ENCODE measurements at regions not wholly inside any gene's neighbourhood (a gene's known extent, or its start where the extent isn't known, plus 50 kb on each side); places are given as distances from the start of the nearest gene placed in this dataset.
"Not testable (repeated sequence)": the region's sequence is repeated elsewhere in the genome, so short reads cannot be mapped to it uniquely, and the experiment has no call there.

DNA sequence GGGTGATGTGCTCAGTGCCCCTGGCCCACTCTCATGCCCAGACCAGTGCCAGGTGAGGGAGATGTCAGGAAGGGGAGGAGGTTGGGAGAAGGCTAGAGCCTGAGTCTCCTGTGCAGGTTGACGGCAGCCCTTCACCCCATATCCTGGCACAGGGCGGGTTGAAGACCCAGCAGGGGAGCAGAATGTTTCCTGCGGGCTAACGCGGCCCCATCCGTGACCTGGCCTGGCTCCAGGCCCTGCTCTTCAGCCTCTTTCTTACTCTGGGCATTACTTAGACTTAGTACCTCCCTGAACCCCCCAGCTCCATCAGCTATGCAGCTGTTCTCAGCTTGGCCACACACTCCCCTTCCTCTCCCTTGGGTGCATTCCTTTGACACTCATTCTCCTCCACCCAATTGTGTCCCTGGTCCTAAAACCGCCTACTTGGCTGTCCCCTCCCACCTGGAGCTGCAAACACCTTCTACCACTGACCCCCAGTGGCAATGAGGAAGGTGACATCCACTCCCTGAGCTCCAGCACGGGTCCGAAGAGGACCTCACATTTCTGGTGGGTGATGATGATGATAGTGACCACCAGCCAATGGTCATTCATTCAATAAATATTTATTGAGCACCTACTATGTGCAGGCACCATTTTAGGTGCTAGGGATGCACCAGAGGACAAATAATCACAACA, 179.0 kb downstream of the PTPRU start:
- DNase-seq (ENCODE audit: insufficient read length) (no peak), FAIRE-seq (no peak)
- TF ChIP-seq POLR2AphosphoS5 (IDR thresholded peaks at IDR 0.05; ENCODE audit: low read depth, low read length) (no peak), POLR2A (IDR thresholded peaks at IDR 0.05; ENCODE audit: low read depth, low read length) (no peak), TAF1 (IDR thresholded peaks at IDR 0.05; ENCODE audit: borderline replicate concordance, low read depth, low read length) (no peak)

DNA sequence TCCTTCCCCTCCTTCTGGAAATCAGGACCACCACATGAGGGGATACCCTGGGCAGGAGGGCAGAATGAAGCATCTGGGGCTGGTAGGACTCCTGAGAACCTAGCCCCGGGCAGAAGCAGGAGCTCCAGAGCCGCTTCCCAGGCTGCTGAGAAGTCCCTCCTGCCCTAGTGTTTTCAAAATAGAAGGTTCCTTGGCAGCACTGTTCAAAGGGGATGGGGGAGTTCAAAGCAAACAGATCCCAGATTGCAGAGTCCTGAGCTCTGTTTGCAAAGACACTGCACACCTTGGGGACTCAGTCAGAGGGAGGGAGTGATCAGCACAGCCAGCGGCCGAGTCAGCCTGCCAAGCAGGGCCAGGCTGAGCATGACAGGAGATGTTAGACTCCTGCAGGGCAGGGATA, 177.8 kb downstream of the PTPRU start:
- no peak for DNase-seq (ENCODE audit: insufficient read length)
- TF ChIP-seq POLR2AphosphoS5 (IDR thresholded peaks at IDR 0.05; ENCODE audit: low read depth, low read length) (no peak), POLR2A (IDR thresholded peaks at IDR 0.05; ENCODE audit: low read depth, low read length) (no peak), TAF1 (IDR thresholded peaks at IDR 0.05; ENCODE audit: borderline replicate concordance, low read depth, low read length) (no peak)
- FAIRE-seq, result no peak

DNA sequence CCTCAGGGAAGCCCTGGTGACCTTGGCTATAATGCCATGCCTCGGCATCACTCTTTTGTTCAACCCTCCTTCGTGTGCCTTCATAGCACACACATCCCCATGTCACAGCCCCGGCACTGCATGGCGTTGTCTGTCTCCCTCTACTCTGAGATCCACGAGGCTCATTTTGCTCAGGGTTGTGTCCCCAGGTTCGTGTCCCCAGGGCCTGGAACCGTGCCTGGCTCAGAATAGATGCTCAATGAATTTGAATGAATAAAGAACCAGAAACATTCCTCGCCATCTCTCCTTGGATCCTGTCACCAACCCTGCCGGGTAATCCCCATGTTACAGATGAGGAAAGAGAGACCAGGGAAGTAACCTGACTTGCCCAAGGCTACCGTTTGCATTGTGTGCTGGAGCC, 177.3 kb downstream of the PTPRU start:
- FAIRE-seq (no peak), DNase-seq (ENCODE audit: insufficient read length) (no peak)
- TF ChIP-seq POLR2AphosphoS5 (IDR thresholded peaks at IDR 0.05; ENCODE audit: low read depth, low read length) (no peak), POLR2A (IDR thresholded peaks at IDR 0.05; ENCODE audit: low read depth, low read length) (no peak), TAF1 (IDR thresholded peaks at IDR 0.05; ENCODE audit: borderline replicate concordance, low read depth, low read length) (no peak)

DNA sequence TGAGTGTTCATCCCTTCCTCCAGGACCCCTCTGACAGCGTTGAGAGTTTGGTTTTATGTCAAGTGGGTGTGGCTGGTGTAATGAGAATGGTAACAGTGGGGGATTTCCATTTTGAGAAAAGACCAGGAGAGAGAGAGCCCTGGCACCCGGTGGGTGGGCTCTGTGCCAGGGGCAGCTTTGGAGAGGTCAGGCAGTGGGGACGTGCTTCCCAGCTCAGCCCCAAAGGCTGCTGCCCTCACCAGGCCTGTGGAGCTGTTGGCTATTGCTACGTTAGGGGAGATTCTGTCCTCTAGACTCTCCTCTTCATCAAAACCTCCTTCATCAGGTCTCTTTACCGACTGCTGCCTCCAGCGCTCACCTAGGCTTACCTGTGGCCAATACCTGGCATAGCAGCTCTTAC, 176.3 kb downstream of the PTPRU start:
- TF ChIP-seq POLR2A (IDR thresholded peaks at IDR 0.05; ENCODE audit: low read depth, low read length) (no peak), POLR2AphosphoS5 (IDR thresholded peaks at IDR 0.05; ENCODE audit: low read depth, low read length) (no peak), TAF1 (IDR thresholded peaks at IDR 0.05; ENCODE audit: borderline replicate concordance, low read depth, low read length) (no peak)
- no peak for FAIRE-seq
- DNase-seq (ENCODE audit: insufficient read length), result no peak

DNA sequence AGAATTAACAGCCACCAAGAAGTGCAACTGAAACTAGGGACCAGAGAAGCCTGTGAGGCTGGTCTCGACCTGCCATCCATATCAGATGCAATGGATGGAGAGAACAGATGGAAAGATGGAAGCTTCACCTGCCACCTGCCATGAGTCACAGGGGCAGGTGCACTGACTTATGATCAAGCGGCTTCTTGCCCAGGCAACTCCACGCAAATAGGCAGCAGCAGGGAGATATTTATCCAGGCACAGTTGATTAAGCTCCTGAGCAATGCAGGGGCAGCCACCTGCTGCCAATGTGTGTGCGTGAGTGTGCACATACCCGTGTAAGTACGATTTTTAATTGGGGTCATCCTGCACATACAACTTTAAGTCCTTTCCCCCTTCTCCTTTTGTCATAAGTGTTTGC, 174.2 kb downstream of the PTPRU start:
- DNase-seq (ENCODE audit: insufficient read length) (no peak), FAIRE-seq (no peak)
- TF ChIP-seq POLR2A (IDR thresholded peaks at IDR 0.05; ENCODE audit: low read depth, low read length) (no peak), TAF1 (IDR thresholded peaks at IDR 0.05; ENCODE audit: borderline replicate concordance, low read depth, low read length) (no peak), POLR2AphosphoS5 (IDR thresholded peaks at IDR 0.05; ENCODE audit: low read depth, low read length) (no peak)

DNA sequence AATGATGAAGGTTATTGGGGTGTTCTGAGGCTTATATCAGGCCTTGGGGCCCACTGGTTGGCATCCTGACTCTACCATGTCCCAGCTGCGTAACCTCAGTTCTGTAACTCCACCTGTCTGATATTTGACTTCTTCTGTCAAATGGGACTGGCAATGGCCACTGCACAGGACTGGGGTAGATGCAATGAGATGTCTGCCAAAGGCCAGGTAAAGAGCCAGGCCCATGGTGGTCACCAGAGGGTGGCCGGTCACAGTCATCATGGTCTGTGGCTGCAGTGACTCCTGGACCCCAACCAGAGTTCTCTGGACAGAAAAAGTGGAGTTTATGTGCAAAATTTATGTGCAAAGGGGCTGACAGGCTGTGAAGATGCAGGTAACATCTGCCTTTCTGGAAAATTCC, 173.3 kb downstream of the PTPRU start:
- TF ChIP-seq TAF1 (IDR thresholded peaks at IDR 0.05; ENCODE audit: borderline replicate concordance, low read depth, low read length) (no peak), POLR2AphosphoS5 (IDR thresholded peaks at IDR 0.05; ENCODE audit: low read depth, low read length) (no peak), POLR2A (IDR thresholded peaks at IDR 0.05; ENCODE audit: low read depth, low read length) (no peak)
- no peak for DNase-seq (ENCODE audit: insufficient read length)
- no peak for FAIRE-seq

DNA sequence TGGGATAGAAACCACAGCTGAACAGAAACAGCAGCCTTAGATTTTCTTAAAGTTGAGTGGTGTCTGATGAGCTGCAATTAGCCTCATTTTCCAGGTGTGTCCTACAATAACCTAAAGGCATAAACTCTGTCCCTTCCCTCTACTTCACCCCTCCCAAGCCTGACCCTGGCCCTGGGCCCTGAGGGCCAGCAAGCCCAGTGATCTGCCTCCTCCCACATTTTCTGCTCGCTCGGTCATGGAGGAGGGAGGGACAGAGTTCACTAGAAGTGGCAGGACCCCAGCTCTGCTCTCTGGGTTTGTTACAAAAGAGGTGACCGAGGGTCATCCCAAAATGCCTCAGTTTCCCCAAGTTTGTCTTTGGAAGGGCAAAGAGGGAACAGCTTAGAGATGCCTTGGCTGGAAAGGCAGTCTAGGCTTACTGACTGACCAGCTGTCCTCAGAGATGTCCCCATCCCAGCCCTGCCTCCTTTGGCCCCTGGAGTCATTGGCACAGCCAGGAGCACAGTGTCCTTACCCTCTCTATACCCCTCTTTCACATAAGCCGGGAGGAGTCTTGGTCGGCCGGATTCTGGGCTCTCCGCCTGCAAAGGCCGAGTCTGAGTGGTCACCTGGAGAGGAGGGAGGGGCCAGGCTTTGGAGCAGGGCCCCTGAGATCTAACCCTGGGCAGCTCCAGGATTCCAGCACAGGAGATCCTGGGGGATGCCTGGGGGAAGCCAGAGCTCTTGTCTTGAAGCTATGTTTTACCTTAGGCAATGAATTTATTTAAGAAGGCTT, 172.7 kb downstream of the PTPRU start:
- FAIRE-seq (no peak), DNase-seq (ENCODE audit: insufficient read length) (no peak)
- TF ChIP-seq POLR2A (IDR thresholded peaks at IDR 0.05; ENCODE audit: low read depth, low read length) (no peak), TAF1 (IDR thresholded peaks at IDR 0.05; ENCODE audit: borderline replicate concordance, low read depth, low read length) (no peak), POLR2AphosphoS5 (IDR thresholded peaks at IDR 0.05; ENCODE audit: low read depth, low read length) (no peak)

DNA sequence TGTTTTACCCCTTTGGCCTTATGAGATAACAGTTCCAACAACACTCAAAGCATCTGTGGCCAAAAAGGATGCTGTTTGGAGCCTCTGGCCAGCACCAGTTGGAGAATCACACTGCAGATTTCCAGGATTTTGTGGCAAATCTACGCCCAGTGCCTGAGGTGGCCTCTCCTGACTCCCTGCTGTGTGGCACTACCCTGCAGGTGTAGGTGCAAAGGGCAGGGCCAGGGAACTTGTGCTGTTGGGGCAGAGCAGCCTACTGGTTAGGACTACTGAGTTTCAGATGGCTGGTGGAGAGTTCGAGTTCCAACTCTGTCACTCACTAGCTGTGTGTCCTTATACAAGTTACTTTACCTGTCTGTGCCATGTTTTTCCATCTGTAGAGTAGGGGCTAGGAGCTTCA, 170.5 kb downstream of the PTPRU start:
- no peak for FAIRE-seq
- TF ChIP-seq TAF1 (IDR thresholded peaks at IDR 0.05; ENCODE audit: borderline replicate concordance, low read depth, low read length), result no peak
- no peak for TF ChIP-seq POLR2A (IDR thresholded peaks at IDR 0.05; ENCODE audit: low read depth, low read length)
- TF ChIP-seq POLR2AphosphoS5 (IDR thresholded peaks at IDR 0.05; ENCODE audit: low read depth, low read length), result no peak
- no peak for DNase-seq (ENCODE audit: insufficient read length)

DNA sequence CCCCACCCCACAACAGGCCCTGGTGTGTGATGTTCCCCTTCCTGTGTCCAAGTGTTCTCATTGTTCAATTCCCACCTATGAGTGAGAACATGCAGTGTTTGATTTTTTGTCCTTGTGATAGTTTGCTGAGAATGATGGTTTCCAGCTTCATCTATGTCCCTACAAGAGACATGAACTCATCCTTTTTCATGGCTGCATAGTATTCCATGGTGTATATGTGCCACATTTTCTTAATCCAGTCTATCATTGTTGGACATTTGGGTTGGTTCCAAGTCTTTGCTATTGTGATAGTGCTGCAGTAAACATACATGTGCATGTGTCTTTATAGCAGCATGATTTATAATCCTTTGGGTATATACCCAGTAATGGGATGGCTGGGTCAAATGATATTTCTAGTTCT, 163.9 kb downstream of the PTPRU start:
- FAIRE-seq; DNase-seq (ENCODE audit: insufficient read length): not testable (repeated sequence)

DNA sequence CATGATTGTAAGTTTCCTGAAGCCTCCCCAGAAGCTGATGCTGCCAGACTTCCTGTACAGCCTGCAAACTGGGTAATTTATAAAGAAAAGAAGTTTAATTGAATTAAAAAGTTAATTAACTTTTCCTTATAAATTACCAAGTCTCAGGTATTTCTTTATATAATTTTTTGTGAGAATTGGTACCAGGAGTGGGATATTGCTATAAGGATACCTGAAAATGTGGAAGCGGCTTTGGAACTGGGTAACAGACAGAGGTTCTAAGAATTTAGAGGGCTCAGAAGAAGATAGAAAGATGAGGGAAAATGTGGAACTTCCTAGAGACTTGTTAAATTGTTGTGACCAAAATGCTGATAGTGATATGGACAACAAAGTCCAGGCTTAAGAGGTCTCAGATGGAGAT, 163.1 kb downstream of the PTPRU start:
- FAIRE-seq, result no peak
- DNase-seq (ENCODE audit: insufficient read length), result no peak
- no peak for TF ChIP-seq POLR2A (IDR thresholded peaks at IDR 0.05; ENCODE audit: low read depth, low read length)

DNA sequence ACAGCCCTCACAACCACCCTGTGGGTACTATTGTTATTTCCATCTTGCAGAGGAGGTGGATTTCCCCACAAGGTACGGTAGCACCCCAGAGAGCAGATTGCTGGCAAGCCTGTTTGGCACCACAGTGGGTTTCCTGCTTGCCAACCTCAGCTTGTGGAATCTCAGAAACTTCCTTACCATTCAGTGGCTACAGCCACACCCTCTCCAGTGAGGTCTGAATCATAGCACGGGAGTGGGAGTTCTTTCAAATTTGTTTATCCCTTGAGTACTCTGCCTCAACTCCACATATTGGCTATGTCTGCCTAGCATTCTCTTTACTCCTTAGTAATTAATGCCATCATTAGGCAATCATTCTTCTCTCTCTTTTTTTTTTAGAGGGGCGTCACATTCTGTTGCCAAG, 162.1 kb downstream of the PTPRU start:
- DNase-seq (ENCODE audit: insufficient read length) (no peak), FAIRE-seq (no peak)
- TF ChIP-seq POLR2AphosphoS5 (IDR thresholded peaks at IDR 0.05; ENCODE audit: low read depth, low read length) (no peak), TAF1 (IDR thresholded peaks at IDR 0.05; ENCODE audit: borderline replicate concordance, low read depth, low read length) (no peak), POLR2A (IDR thresholded peaks at IDR 0.05; ENCODE audit: low read depth, low read length) (no peak)

DNA sequence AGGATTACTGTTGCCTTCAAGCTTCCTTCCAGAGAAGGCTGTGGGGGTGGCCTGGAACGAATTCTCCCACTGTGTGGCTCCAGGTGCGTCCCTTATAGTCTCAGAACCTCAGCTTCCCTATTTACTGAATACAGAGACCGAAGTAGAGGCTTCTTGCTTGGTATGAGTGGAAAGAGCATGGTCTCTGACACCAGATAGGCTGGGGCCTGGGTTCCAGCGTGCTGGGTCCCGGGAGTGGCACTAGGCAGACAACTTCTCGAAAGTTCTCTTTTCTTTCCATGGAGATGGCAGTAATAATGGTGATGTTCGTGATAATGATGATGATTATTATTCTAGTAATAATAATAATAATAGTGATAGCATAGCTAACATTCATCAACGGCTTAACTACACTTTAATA, 161.7 kb downstream of the PTPRU start:
- FAIRE-seq (no peak), DNase-seq (ENCODE audit: insufficient read length) (no peak)
- no peak for TF ChIP-seq POLR2A (IDR thresholded peaks at IDR 0.05; ENCODE audit: low read depth, low read length)
- TF ChIP-seq POLR2AphosphoS5 (IDR thresholded peaks at IDR 0.05; ENCODE audit: low read depth, low read length), result no peak
- TF ChIP-seq TAF1 (IDR thresholded peaks at IDR 0.05; ENCODE audit: borderline replicate concordance, low read depth, low read length), result no peak
